GM19467 (cell line): ENCODE measurements at regions not wholly inside any gene's neighbourhood (a gene's known extent, or its start where the extent isn't known, plus 50 kb on each side); places are given as distances from the start of the nearest gene placed in this dataset.

Experiments used
- ATAC-seq: cut with Tn5 transposase; IDR thresholded peaks from one replicate; pipeline ENCODE4 v1.9.1; 2021; ENCODE audit warnings: mild to moderate bottlenecking, moderate library complexity; ENCODE audit not compliant: unreplicated experiment

DNA sequence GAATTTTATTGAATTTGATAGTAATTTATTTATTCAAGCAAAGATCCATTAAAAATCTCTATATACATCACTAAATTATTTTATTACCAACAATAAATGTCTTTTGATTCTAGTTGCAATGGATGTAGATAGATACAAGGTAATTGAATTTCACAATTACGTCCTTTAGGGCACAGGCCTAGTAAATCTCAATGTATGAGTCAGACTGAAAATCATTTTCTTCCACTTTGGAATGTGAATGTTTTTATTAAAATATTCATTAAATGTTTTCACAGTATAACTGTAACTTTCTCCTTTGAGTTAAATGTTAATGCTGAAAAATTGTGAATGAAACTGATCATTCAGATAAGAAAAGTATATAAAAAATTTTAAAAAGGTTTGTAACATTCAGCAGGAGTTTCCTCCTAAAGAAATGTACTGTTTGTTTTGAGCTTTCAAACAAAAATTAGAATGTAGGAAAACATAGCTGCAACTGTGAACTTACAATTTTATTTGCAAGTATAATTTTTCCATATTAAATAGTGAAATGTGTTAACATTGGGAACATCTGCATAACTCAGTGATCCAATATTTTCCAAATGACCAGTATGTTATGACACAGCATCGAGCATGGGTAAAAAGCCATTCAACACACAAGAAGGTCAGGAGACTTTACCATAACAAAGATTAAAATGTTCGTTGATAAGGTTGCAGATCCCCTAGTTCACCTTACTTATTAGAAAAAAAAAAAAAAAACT is 663.7 kb downstream of the METTL4 start:
- no peak for ATAC-seq

DNA sequence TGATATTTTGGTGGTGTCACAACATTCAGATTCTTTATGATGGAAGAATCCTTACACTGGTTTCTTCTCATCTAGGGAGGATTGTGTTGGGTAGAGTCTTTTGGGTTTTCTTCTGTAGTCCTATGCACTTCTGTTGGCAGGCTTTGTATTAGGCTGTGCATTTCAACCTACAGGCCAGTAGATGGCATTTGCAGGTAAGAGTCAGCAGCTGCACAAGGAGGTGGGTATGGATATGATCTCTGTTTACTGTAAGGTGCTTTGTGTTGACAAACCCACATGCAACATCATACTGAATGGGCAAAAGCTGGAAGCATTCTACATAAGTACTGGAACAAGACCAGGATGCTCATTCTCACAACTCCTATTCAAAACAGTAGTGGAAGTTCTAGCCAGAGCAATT is 656.8 kb downstream of the METTL4 start:
- no peak for ATAC-seq

DNA sequence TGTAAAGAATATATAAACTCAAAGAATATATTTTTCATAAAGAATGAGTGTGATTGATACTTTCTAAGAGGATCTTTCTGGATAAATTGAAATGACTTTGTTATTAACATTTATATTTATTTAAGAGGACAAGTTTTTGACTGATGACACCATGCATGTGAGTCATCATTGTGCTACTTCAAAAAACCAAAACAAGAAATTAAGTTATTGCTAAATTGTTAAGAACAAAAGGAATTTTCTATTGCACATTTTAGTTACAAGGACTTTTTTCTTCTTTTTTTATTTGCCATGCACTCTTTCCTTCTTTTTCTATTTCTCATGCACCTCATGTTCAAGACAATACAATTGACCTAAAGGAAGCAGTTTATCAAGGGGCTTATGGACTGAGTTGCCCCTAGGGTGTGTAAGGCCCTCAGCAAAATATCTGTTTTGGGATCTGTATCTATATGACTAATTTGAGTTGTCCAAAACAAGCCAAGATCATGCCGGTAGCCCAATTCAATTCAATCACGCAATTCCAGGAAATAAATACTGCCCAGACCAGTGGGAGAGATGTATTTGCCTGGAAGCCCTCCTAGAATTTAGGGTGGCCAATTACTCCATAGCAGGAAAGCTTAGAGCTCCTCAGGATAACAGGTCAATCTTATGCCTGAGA is 654.3 kb downstream of the METTL4 start:
- no peak for ATAC-seq

DNA sequence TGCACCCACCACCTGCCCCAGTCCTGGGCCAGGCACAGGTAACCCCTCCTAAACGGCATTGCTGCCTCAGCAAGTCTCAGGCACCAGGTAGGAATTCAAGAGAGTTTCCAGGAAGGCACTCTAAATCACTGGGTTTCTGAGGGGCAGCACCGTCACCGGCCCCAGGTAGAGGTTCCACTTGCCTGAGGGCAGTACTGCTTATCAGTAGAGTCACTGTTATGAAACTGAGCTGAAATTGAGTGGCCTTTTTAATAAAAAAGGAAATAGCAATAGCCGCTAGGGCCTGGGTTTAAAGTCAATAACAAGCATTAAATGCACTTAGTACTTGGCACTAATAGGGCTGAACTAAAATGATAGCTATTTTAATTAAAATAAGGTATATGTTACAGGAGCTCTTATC is 653.7 kb downstream of the METTL4 start:
- no peak for ATAC-seq

DNA sequence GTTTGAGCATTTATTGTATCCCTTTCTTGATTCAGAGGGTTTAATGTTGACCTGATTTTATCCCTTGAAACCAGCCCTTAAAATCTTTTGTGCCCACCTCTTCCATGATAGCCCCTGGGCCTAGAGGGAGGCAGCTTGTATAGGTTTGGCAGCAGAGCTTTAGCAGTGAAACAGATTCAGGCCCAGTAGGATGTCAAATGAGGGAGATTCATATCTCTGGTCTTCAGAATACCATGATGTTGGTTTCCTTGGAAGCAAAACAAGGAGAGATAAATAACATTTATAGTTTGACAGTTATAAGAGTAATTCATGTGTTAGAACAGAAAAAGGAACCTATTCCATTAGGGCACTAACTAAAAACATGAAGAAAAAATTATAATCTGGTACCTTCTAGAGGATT is 649.2 kb downstream of the METTL4 start:
- ATAC-seq, result no peak

DNA sequence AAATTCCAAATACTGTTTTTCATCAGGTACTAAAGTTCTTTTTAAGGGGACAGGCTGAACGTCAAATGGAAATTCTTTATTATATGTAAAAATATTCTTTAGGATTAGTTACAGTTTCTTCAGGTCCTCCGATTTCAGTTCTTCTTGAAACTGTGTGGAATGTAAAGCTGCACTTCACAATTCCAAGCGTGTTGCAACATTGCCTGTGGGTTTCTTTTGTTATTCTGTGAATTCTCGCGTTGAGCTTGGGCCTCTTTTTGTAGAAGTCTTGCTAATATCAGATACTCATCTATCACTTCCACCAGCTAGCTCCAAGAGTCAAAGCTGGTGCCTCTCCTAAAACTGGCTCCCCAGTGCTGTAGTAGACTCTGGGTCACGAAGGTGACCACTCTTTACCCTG is 642.6 kb downstream of the METTL4 start:
- no peak for ATAC-seq

DNA sequence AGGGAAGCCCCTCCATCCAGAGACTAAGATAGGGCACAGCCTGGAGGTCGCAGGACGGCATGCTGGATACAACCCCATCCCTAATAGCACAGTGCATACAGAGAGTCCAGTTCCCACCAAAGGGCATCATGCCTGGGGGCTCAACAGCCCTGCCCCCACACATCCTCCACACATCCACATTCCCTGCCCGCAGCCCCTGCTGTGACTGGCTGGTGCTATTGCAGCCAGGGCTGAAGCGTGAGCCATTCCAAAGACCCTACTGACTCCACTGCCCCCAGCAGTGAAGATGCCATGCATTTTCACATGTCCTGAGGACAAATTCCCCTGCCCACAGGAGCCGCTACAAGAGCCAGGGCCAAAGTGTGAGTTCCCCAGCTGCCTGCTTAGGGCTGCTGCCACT is 641.6 kb downstream of the METTL4 start:
- no peak for ATAC-seq

DNA sequence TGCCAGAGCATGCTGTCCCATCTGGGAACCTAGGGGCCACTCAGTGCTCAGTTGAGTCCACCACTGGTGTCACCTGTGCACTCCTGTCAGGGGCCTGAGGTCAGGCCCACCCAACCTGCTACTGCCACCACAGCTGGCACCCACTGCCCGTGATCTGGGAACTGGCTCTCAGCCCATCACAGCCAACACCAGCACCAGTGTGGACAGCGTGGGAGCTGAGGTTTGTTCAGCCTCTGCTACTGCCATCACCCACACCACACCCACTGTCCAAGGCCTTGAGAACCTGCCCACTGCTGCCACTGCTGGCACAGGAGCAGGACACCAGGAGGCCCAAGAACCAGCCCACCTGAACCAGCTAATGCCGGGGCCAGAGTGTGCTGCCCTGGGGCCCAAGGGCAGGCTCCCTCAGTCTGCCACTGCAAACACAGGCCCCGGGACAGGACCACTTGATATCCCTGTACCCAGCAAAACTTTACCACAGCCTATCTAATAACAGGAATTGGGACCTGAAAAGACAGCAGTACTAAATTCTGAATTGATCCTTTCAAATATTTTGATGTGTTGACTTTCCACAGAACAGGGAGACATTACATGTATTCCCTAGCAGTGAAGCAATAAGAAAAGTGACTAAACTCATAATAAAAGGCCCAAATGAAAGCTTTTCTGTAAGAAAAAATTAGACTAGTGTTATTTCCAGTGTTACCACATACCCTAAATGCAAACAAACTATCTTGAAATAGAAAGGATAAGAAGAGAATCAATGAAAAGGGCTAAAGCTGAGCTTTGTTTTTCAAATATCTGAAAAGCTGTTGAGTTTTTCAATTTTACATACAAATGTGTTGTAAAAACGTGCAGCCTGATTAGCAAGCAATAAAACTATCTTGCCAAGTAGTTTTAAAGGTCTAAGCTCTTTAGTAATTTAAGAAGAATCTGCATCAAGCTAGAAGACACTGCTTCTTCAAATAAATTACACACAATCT is 640.7 kb downstream of the METTL4 start:
- no peak for ATAC-seq

DNA sequence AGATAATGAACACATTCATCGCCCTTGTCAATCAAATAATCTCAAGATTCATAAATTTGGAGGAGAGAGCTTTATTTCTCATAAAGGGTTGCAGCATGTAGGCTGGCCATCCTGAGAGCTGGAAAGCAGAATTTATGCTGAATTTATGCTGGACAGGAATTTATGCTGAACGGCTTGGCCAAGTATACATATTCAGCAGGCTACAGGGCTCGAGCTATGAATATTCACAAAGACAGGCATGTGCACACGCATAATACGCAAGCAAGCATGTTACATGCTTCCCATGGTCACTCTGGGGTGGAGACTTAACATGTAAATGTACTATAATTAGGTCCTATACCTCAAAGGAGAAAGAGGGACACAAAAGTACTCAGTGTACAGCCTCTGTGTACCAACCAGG is 618.8 kb downstream of the METTL4 start:
- ATAC-seq, result no peak

DNA sequence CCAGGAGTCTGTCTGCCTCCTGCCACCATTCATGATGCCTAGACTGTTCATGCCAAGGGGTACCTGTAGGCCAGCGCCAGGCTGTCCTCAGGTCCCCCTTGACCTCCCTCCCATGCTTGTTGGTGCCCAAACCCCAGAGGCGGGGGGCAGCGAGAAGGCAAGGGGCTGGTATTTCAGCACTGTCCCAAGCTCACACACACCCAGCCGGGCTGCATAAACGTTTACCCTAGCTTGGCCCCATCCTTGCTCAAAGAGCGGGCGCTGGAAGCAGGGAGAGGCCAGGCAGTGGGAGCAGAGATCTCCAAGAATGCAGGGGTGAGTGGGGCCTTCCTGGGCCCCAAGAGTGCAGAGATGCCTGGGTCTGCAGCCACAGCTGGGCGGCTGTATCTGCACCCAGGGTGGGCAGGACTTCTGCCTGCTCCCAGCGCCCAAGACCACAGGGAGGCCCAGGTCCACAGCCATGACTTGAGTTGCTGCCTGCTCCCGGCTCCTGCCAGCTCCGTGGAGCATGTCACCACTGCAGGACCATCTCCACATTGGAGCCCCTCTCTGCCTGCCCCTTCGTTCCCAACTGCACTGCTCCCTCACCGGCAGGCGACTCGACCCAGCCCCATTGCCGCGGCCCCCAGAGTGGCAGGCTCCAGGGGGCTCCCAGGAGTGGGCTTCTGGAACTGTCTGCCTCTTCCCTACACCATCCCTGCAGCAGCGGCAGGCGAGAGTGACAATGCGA is 616.6 kb downstream of the METTL4 start:
- no peak for ATAC-seq

DNA sequence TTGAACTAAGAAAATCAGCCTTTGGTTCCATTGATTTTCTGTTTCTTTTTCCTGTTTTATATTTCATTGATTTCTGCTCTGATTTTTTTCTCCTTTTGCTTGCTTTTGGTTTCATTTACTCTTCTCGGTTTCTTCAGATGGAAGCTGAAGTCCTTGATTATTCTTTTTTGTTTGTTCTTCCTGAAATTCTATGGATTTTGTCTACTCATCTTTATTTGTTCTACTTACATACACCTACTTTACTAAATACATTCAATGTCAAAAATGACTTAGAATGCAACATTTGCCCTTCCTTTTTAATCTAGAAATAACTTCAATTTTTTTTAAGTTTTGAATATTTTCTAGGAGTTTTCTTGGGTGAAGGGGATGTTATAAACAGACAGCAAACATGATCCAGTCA is 612.5 kb downstream of the METTL4 start:
- ATAC-seq, result no peak

DNA sequence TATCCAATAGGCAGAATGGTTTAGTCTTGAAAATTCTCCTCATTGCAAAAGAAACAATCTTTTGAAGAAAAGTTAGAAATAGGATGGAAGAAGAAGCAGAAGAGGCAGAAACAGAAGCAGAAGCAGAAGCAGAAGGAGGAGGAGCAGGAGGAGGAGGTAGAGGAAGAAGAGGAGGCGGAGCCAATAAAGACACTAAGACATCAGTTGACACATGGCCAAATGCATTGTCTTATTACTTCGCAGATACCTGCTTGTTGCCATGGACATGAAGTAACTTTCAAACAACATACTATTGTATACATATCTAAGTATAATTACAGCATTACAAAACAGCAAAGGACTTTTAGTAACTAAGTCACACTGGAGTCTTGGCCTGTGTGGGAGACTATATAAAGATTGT is 606.3 kb downstream of the METTL4 start:
- no peak for ATAC-seq

DNA sequence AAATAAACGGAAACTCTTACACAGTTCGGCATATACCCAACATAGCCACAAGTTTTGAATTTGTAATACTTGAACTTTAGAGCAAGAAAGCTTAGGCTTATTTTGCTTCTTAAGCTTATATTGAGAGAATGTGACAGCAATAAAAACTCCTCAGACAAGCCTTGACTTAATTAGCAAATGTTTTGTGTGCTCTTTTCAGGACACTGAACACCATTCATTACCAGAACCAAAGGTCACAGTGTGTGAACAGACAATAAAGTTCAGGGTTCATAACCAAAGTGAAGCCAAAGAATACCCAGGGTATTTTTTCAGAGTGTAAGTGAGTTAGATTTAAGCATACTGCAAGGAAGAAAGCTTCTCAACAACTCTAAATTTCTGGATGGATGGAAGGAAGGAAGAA is 605.8 kb downstream of the METTL4 start:
- no peak for ATAC-seq

DNA sequence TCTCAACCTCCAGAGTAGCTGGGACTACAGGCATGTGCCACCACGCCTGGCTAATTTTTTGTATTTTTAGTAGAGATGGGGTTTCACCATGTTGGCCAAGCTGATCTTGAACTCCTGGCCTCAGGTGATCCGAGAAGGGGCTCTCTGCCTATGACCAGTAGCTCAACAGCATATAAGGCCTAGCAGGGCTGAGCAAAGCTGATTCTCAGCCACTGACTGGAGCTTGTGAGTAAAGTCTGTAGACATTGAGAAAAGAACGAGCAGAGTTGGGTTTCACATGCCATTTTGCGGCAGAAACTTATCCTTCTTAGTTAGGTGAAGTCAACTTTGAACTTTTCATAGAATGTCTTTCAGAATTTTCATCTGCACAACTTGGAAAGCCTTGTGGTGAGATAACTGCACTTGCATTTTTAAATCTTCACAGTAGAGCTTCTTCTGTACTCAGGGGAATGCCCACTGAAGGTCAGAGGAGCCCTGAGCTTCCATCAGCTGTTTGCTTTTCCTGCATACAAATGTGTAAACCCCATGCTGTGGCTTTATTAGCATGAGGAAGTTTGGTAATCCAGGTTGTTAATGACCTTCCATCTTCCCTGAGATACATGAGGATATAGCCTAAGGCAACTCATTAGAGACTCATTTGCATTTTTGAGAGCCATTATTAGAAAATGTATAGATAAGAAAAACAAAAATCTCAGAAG is 602.4 kb downstream of the METTL4 start:
- no peak for ATAC-seq

DNA sequence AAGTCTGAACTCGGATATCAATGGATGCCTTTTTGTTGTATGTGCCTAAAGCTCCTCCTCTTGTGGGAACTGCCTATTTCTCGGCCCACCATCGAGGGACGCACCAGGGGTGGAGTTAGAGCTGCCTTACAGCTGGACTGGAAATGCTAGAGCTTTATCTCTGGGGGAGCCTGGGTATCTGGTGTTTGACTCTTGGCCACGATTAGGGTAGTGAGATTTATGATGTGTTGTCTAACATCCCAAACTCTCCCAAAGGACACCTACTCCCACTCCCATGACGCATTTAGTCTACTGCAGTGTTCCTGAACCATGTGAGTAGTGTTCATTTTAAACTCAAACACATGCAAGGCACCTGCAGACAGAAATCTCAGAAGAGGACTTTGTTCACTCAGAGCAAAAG is 594.8 kb downstream of the METTL4 start:
- ATAC-seq, result no peak

DNA sequence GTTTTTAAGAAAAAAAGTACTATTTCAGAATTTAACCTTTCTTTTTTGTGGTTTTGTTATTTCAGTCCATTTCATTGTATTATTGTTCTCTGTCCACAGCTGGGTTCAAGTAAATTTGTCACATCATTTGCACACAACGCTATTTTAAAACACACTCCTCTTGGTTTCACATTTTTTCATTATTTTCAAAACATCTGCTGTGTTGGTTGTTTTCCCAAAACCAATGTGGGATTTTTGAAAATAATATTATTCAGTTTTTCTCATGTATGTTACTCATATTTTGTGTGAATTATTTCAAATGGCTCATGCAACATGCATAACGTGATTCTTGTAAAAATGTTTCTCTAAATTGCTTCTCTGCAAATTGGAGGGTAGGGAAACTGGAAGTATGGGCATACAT is 589.2 kb downstream of the METTL4 start:
- no peak for ATAC-seq

DNA sequence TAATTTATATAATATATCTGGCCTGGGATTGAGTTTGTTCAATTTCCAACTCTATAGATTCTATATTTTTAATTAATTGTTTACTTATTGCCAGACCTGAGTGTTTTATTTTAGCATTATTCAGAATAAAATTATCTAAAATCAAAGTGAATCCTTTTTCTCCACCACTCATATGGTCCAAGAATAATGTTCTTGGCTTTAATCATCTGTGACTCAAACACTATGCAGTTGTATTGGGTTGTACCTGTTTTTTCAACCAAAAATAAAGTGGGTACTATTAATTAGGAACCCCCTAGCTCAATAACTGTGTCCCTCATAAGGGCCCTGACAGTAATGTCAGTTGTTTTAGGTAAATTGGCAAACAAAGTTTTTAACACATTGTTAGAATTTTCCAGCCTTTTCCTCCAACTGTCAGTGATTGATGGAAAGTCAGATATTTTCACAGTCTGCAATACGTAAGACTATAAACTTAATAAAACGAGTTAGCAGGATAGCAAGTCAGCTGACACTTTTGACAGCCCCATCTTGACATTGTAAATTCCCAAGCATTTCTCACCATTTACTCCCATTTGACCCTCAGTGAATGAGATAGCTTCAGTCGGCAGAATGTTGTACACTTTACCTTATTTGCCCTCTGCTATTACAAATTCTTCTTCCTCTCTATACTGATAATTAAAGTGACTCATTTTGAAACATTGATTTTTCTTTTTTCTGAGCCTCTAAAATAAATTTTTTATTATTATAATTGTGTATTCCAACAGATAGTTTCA is 587.4 kb downstream of the METTL4 start:
- no peak for ATAC-seq

DNA sequence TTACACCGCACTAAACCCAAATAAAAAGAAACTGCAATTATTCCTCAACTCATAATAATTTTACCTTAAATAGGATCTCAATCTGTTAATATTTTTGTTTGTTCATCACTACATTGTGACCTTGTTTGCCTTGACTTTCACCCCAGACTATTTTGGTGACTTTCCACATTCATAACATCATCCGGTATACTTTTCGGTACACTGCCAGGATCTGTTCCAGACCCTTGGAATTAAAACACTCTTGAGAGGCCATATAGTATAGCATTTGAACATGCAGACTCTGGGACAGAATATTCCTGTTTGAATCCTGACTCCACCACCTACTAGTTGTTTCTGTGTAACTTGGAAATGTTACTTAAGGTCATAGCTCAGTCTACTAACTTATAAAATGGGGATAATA is 577.4 kb downstream of the METTL4 start:
- ATAC-seq, result no peak

DNA sequence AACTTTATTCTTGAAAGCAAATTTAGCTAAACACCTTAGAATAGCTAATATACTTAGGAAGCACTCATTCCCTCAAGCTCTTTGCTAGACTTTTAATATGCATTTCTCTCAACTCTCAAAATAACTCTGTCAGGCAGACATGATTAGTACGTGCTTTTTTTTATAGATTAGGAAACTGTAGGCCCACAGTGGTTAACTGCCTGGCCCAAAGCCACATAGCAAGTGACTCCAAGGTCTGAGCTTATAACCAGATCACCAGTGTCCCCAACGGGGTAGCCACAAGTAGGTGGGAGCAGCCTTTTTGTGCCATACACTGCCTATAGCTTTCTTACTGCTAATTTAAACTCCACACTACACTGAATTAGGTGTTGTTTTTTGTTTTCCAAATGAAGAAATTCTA is 576.8 kb downstream of the METTL4 start:
- no peak for ATAC-seq
